Naive thymus-derived CD8-positive, alpha-beta T cell (primary cell): ENCODE measurements at regions not wholly inside any gene's neighbourhood (a gene's known extent, or its start where the extent isn't known, plus 50 kb on each side); places are given as distances from the start of the nearest gene placed in this dataset.

Experiments used
- ATAC-seq, 2 donors: fragments of 150-1000 bp; cut with Tn5 transposase in 1 of 2; sonication (Bioruptor Pico), chemical (Tn5 transposase) in 1 of 2; 1 replicate in 1 of 2; 2 replicates in 1 of 2; pipeline ENCODE4 v1.10.0; 2021; ENCODE audit warnings: mild to moderate bottlenecking in 2 of 2, moderate library complexity in 2 of 2
- POLR2A ChIA-PET: fragments of 350-600 bp; sonication (Branson Sonifier 250); formaldehyde crosslinking; loops from one replicate; lab custom pipeline; 2021; ENCODE audit warnings: antibody characterized with exemption; lab: Charles Lee
- DNase-seq, 10 donors: peaks; one replicate each; pipeline versions ENCODE4 v3.0.0 to v3.0.0-alpha.2; 2020 to 2022
- H3K27ac Mint-ChIP-seq, 10 donors: one replicate each; pipeline ENCODE4 v1.8.0; 2020 to 2022; ENCODE audit warnings: mild to moderate bottlenecking in 10 of 10, mixed read lengths in 10 of 10, moderate library complexity in 4 of 10, inconsistent platforms in 1 of 10
- H3K27me3 Mint-ChIP-seq, 5 donors: one replicate each; pipeline ENCODE4 v1.8.0; 2021 to 2022; ENCODE audit warnings: mixed read lengths in 5 of 5
- H3K36me3 Mint-ChIP-seq, 3 donors: one replicate each; pipeline ENCODE4 v1.8.0; 2020 to 2022; ENCODE audit warnings: mixed read lengths in 3 of 3, mild to moderate bottlenecking in 2 of 3, inconsistent platforms in 1 of 3
- H3K4me1 Mint-ChIP-seq, 4 donors: one replicate each; pipeline ENCODE4 v1.8.0; 2021 to 2022; ENCODE audit warnings: mixed read lengths in 4 of 4
- H3K4me3 Mint-ChIP-seq, 10 donors: one replicate each; pipeline ENCODE4 v1.8.0; 2020 to 2022; ENCODE audit warnings: mild to moderate bottlenecking in 10 of 10, mixed read lengths in 10 of 10, moderate library complexity in 6 of 10, inconsistent platforms in 1 of 10
- H3K9me3 Mint-ChIP-seq, 9 donors: one replicate each; pipeline ENCODE4 v1.8.0; 2020 to 2022; ENCODE audit warnings: mixed read lengths in 9 of 9, mild to moderate bottlenecking in 3 of 9, inconsistent platforms in 1 of 9, moderate library complexity in 1 of 9

GRCh38 chr3:197373096-197373495, 74.7 kb upstream of the DLG1 start:
- Mint-ChIP-seq H3K27me3 (peaks cover 0 to 6% (median 0%) of the 10 kb centered on the region in 5 donors), H3K4me3 (no peak overlapping the region), H3K27ac (no peak overlapping the region), H3K9me3 (no peaks in the 10 kb centered on the region), H3K36me3 (no peaks in the 10 kb centered on the region), H3K4me1 (no peaks in the 10 kb centered on the region)
- DNase-seq (no peak), ATAC-seq (no peak)
- POLR2A ChIA-PET: no interaction called here

GRCh38 chr3:197372047-197372661, 73.7 kb upstream of the DLG1 start:
- ATAC-seq (no peak), DNase-seq (no peak)
- Mint-ChIP-seq H3K9me3 (no peaks in the 10 kb centered on the region), H3K4me3 (no peak overlapping the region), H3K36me3 (no peaks in the 10 kb centered on the region), H3K27me3 (peaks cover 0 to 8% (median 0%) of the 10 kb centered on the region in 5 donors), H3K4me1 (no peaks in the 10 kb centered on the region), H3K27ac (no peak overlapping the region)
- POLR2A ChIA-PET: no interaction called here

- POLR2A ChIA-PET: no interaction called here
- no peak for DNase-seq
- no peak for ATAC-seq
- no peak overlapping the region for H3K27ac Mint-ChIP-seq
- H3K9me3 Mint-ChIP-seq: no peaks in the 10 kb centered on the region
- peaks cover 0 to 8% (median 0%) of the 10 kb centered on the region in 5 donors for H3K27me3 Mint-ChIP-seq
- H3K36me3 Mint-ChIP-seq: no peaks in the 10 kb centered on the region
- no peak overlapping the region for H3K4me3 Mint-ChIP-seq
- H3K4me1 Mint-ChIP-seq: no peaks in the 10 kb centered on the region
Measured at GRCh38 chr3:197371591-197372046, 73.2 kb upstream of the DLG1 start.

- no peak for DNase-seq
- no peak overlapping the region for H3K4me3 Mint-ChIP-seq
- H3K9me3 Mint-ChIP-seq: no peaks in the 10 kb centered on the region
- POLR2A ChIA-PET: no interaction called here
- no peak overlapping the region for H3K27ac Mint-ChIP-seq
- no peaks in the 10 kb centered on the region for H3K4me1 Mint-ChIP-seq
- no peak for ATAC-seq
- H3K27me3 Mint-ChIP-seq: peaks cover 0 to 5% (median 4%) of the 10 kb centered on the region in 5 donors
- H3K36me3 Mint-ChIP-seq: no peaks in the 10 kb centered on the region
Measured at GRCh38 chr3:197369545-197369944, 71.1 kb upstream of the DLG1 start.

- DNase-seq (no peak), ATAC-seq (no peak)
- H3K4me3 Mint-ChIP-seq: no peak overlapping the region
- H3K36me3 Mint-ChIP-seq: no peaks in the 10 kb centered on the region
- H3K4me1 Mint-ChIP-seq: no peaks in the 10 kb centered on the region
- H3K27ac Mint-ChIP-seq: no peak overlapping the region
- POLR2A ChIA-PET: no interaction called here
- no peaks in the 10 kb centered on the region for H3K9me3 Mint-ChIP-seq
- peaks cover 0 to 5% (median 4%) of the 10 kb centered on the region in 5 donors for H3K27me3 Mint-ChIP-seq
Measured at GRCh38 chr3:197368821-197369220, 70.4 kb upstream of the DLG1 start.

- ATAC-seq (no peak), DNase-seq (no peak)
- Mint-ChIP-seq H3K4me3 (no peak overlapping the region), H3K27ac (no peak overlapping the region), H3K27me3 (peaks cover 0 to 5% (median 4%) of the 10 kb centered on the region in 5 donors), H3K36me3 (no peaks in the 10 kb centered on the region), H3K4me1 (no peaks in the 10 kb centered on the region), H3K9me3 (no peaks in the 10 kb centered on the region)
- POLR2A ChIA-PET: no interaction called here
Measured at GRCh38 chr3:197368330-197368729, 69.9 kb upstream of the DLG1 start.

GRCh38 chr3:197367081-197367780, 68.8 kb upstream of the DLG1 start:
- Mint-ChIP-seq H3K36me3 (no peaks in the 10 kb centered on the region), H3K4me3 (no peak overlapping the region), H3K4me1 (no peaks in the 10 kb centered on the region), H3K9me3 (peaks cover 0 to 3% (median 0%) of the 10 kb centered on the region in 9 donors), H3K27ac (no peak overlapping the region), H3K27me3 (peaks cover 0 to 5% (median 4%) of the 10 kb centered on the region in 5 donors)
- DNase-seq (no peak), ATAC-seq (no peak)
- POLR2A ChIA-PET: no interaction called here

- Mint-ChIP-seq H3K4me1 (no peaks in the 10 kb centered on the region), H3K27ac (peak overlapping the region in 1 of 10 donors; percentile 41), H3K36me3 (peaks cover 0 to 1% (median 0%) of the 10 kb centered on the region in 3 donors), H3K27me3 (peaks cover 0 to 5% (median 4%) of the 10 kb centered on the region in 5 donors), H3K9me3 (peaks cover 0 to 3% (median 0%) of the 10 kb centered on the region in 9 donors), H3K4me3 (no peak overlapping the region)
- POLR2A ChIA-PET: no interaction called here
- ATAC-seq: no peak
- no peak for DNase-seq
Measured at GRCh38 chr3:197366301-197367044, 68.1 kb upstream of the DLG1 start.

GRCh38 chr3:197365586-197365985, 67.2 kb upstream of the DLG1 start:
- Mint-ChIP-seq H3K27ac (no peak overlapping the region), H3K4me1 (no peaks in the 10 kb centered on the region), H3K4me3 (no peak overlapping the region), H3K27me3 (peaks cover 0 to 7% (median 4%) of the 10 kb centered on the region in 5 donors), H3K9me3 (peaks cover 0 to 11% (median 7%) of the 10 kb centered on the region in 9 donors), H3K36me3 (peaks cover 0 to 9% (median 8%) of the 10 kb centered on the region in 3 donors)
- no peak for ATAC-seq
- POLR2A ChIA-PET: no interaction called here
- no peak for DNase-seq

- no peak for ATAC-seq
- Mint-ChIP-seq H3K9me3 (peaks cover 4 to 22% (median 16%) of the 10 kb centered on the region in 9 donors), H3K36me3 (peaks cover 0 to 17% (median 17%) of the 10 kb centered on the region in 3 donors), H3K4me1 (no peaks in the 10 kb centered on the region), H3K27ac (no peak overlapping the region), H3K27me3 (peaks cover 0 to 7% (median 4%) of the 10 kb centered on the region in 5 donors), H3K4me3 (no peak overlapping the region)
- no peak for DNase-seq
- POLR2A ChIA-PET: no interaction called here
Measured at GRCh38 chr3:197364410-197365071, 66.1 kb upstream of the DLG1 start.

- Mint-ChIP-seq H3K27me3 (peaks cover 0 to 9% (median 4%) of the 10 kb centered on the region in 5 donors), H3K9me3 (peaks cover 6 to 29% (median 19%) of the 10 kb centered on the region in 9 donors), H3K36me3 (peaks cover 0 to 24% (median 19%) of the 10 kb centered on the region in 3 donors), H3K4me3 (no peak overlapping the region), H3K27ac (peak overlapping the region in 1 of 10 donors; percentile 23), H3K4me1 (no peaks in the 10 kb centered on the region)
- POLR2A ChIA-PET: no interaction called here
- DNase-seq (no peak), ATAC-seq (no peak)
Measured at GRCh38 chr3:197363553-197364409, 65.4 kb upstream of the DLG1 start.

GRCh38 chr3:197362081-197362480, 63.7 kb upstream of the DLG1 start:
- H3K4me1 Mint-ChIP-seq: no peaks in the 10 kb centered on the region
- no peak overlapping the region for H3K27ac Mint-ChIP-seq
- no peak overlapping the region for H3K4me3 Mint-ChIP-seq
- H3K9me3 Mint-ChIP-seq: peaks cover 6 to 32% (median 19%) of the 10 kb centered on the region in 9 donors
- H3K36me3 Mint-ChIP-seq: peaks cover 0 to 26% (median 19%) of the 10 kb centered on the region in 3 donors
- ATAC-seq (no peak), DNase-seq (no peak)
- POLR2A ChIA-PET: no interaction called here
- H3K27me3 Mint-ChIP-seq: peaks cover 0 to 10% (median 4%) of the 10 kb centered on the region in 5 donors
